Left ventricle myocardium inferior (tissue), 1 donor: ENCODE measurements at regions not wholly inside any gene's neighbourhood (a gene's known extent, or its start where the extent isn't known, plus 50 kb on each side); places are given as distances from the start of the nearest gene placed in this dataset.

ENCODE experiments used
- DNase-seq: peaks from one replicate; pipeline ENCODE4 v3.0.0-alpha.2; 2020
- H3K27ac ChIP-seq: fragments of 200-600 bp; replicated peaks from 2 replicates; pipeline ENCODE4 v1.8.0; 2021
- H3K27me3 ChIP-seq: fragments of 200-600 bp; 2 replicates; pipeline ENCODE4 v1.8.0; 2021; ENCODE audit warnings: low read depth
- H3K36me3 ChIP-seq: fragments of 200-600 bp; 2 replicates; pipeline ENCODE4 v1.8.0; 2021
- H3K4me1 ChIP-seq: fragments of 200-600 bp; 2 replicates; pipeline ENCODE4 v1.8.0; 2021
- H3K4me3 ChIP-seq: fragments of 200-600 bp; 2 replicates; pipeline ENCODE4 v1.8.0; 2021; ENCODE audit warnings: mild to moderate bottlenecking, moderate library complexity
- H3K9me3 ChIP-seq: fragments of 200-600 bp; replicated peaks from 2 replicates; pipeline ENCODE4 v1.8.0; 2021
- intact Hi-C: fragments of 100-400 bp; cut with micrococcal nuclease; formaldehyde crosslinking; loops from one replicate; pipeline ENCODE4 v1.11.0; 2022
- TF ChIP-seq, protein P1 (sequence below): fragments of 200-600 bp; IDR thresholded peaks from 2 replicates; pipeline ENCODE4 v1.8.0; 2021; ENCODE audit warnings: antibody characterized with exemption, mild to moderate bottlenecking, borderline replicate concordance
- donor health status: DM: no; HTN: yes; CAD: no; lungs with severe emphysema.

DNA sequence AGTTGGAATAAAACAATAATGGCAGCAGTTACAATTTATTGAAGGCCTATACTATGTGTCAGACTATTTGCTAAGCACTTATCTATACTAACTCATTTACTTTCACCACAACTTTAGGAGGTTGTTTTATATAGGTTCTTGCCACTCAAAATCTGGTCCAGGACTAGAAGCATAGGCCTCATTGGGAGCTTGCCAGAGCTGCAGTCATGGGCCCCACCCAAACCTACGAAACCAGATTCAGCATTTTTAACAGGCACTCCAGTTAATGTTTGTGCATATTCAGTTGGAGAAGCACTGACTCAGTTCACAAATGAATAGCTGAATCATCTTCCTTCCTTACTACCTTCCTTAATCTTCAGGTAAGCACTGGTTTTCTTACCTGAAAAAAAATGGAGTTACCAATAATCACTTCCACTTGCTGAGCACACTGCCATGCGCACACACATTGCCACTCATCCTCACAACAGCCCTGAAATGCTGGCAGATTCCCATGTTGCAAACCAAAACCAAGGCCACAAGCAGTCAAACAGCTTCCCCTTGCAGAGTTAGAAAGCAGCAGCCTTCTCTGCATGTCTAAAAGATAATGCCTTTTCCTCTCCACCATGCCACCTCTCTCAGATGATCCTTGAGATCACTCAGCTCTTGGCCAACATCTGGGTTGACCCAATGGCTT is 122.4 kb downstream of the SLC16A9 start:
- DNase-seq = no peak
- TF ChIP-seq, protein P1, sequence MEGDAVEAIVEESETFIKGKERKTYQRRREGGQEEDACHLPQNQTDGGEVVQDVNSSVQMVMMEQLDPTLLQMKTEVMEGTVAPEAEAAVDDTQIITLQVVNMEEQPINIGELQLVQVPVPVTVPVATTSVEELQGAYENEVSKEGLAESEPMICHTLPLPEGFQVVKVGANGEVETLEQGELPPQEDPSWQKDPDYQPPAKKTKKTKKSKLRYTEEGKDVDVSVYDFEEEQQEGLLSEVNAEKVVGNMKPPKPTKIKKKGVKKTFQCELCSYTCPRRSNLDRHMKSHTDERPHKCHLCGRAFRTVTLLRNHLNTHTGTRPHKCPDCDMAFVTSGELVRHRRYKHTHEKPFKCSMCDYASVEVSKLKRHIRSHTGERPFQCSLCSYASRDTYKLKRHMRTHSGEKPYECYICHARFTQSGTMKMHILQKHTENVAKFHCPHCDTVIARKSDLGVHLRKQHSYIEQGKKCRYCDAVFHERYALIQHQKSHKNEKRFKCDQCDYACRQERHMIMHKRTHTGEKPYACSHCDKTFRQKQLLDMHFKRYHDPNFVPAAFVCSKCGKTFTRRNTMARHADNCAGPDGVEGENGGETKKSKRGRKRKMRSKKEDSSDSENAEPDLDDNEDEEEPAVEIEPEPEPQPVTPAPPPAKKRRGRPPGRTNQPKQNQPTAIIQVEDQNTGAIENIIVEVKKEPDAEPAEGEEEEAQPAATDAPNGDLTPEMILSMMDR = no peak
- intact Hi-C loops = loop anchor here (10.0 kb wide), 1 partner anchor 342 kb away; no protein-coding TSS in a partner anchor
- Histone ChIP-seq H3K9me3 (no peaks in the 10 kb centered on the region), H3K4me3 (no peak overlapping the region), H3K27me3 (peaks cover 4% of the 10 kb centered on the region), H3K4me1 (no peaks in the 10 kb centered on the region), H3K36me3 (no peaks in the 10 kb centered on the region), H3K27ac (no peak overlapping the region)

- H3K9me3 ChIP-seq = no peaks in the 10 kb centered on the region
- TF ChIP-seq, protein P1 = no peak
- DNase-seq = no peak
- intact Hi-C loops = loop anchor here (10.0 kb wide), 1 partner anchor 342 kb away; no protein-coding TSS in a partner anchor
- no peaks in the 10 kb centered on the region for H3K4me1 ChIP-seq
- no peak overlapping the region for H3K4me3 ChIP-seq
- no peak overlapping the region for H3K27ac ChIP-seq
- peaks cover 4% of the 10 kb centered on the region for H3K27me3 ChIP-seq
- no peaks in the 10 kb centered on the region for H3K36me3 ChIP-seq
These were observed 123.2 kb downstream of the SLC16A9 start for GRCh38 chr10:59586407-59586891.

- H3K27ac ChIP-seq = no peak overlapping the region
- TF ChIP-seq, protein P1 = no peak
- H3K9me3 ChIP-seq = no peaks in the 10 kb centered on the region
- H3K4me1 ChIP-seq = peaks cover under 1% of the 10 kb centered on the region
- intact Hi-C loops = loop anchor here (10.0 kb wide), 1 partner anchor 340 kb away; no protein-coding TSS in a partner anchor
- peaks cover 4% of the 10 kb centered on the region for H3K27me3 ChIP-seq
- DNase-seq = no peak
- H3K36me3 ChIP-seq = no peaks in the 10 kb centered on the region
- no peak overlapping the region for H3K4me3 ChIP-seq
These were observed 124.5 kb downstream of the SLC16A9 start for GRCh38 chr10:59585046-59585700.

- Histone ChIP-seq H3K4me3 (no peak overlapping the region), H3K4me1 (peaks cover 5% of the 10 kb centered on the region), H3K9me3 (no peaks in the 10 kb centered on the region), H3K27ac (peak overlapping the region; percentile 40), H3K27me3 (no peaks in the 10 kb centered on the region), H3K36me3 (no peaks in the 10 kb centered on the region)
- intact Hi-C loops = loop anchor here (10.0 kb wide), 1 partner anchor 338 kb away; no protein-coding TSS in a partner anchor
- TF ChIP-seq, protein P1 = no peak
- no peak for DNase-seq
These were observed 126.9 kb downstream of the SLC16A9 start for GRCh38 chr10:59582780-59583179.

GRCh38 chr10:59582058-59582457 is 127.6 kb downstream of the SLC16A9 start:
- no peaks in the 10 kb centered on the region for H3K9me3 ChIP-seq
- H3K4me3 ChIP-seq = no peak overlapping the region
- peak overlapping the region; percentile 40 for H3K27ac ChIP-seq
- no peaks in the 10 kb centered on the region for H3K36me3 ChIP-seq
- H3K4me1 ChIP-seq = peaks cover 5% of the 10 kb centered on the region
- TF ChIP-seq, protein P1 = no peak
- no peaks in the 10 kb centered on the region for H3K27me3 ChIP-seq
- peak; percentile 21 for DNase-seq
- intact Hi-C loops = loop anchor here (10.0 kb wide), 1 partner anchor 337 kb away; no protein-coding TSS in a partner anchor
